CD4-positive, alpha-beta T cell treated with Interleukin-2 at 100 ng/mL for 4 hours (primary cell): ENCODE measurements at regions not wholly inside any gene's neighbourhood (a gene's known extent, or its start where the extent isn't known, plus 50 kb on each side); places are given as distances from the start of the nearest gene placed in this dataset.
"Not testable (repeated sequence)": the region's sequence is repeated elsewhere in the genome, so short reads cannot be mapped to it uniquely, and the experiment has no call there.

ENCODE experiments used
- DNase-seq: peaks from one replicate; pipeline ENCODE4 v3.0.0-alpha.2; 2020; ENCODE audit warnings: low spot score

DNA sequence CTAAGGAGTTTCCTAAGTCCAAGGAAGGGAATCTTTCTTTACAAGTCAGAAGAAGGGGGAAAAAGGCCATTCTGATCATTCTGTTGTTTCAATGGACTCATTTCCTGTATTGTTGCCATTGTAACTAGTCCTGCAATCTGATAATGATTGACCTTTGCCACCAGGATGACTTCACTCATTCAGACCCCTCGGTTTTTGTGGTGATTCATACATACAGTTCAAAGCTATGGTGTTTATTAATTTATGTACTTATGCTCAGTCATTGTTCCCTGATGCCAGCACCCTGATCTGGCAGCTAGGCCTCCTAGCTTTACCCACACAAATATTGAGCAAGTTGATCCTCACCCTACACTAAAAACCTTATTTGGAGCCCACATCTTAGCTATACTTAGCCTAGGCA, 57.6 kb upstream of the ZNF519 start:
- no peak for DNase-seq

DNA sequence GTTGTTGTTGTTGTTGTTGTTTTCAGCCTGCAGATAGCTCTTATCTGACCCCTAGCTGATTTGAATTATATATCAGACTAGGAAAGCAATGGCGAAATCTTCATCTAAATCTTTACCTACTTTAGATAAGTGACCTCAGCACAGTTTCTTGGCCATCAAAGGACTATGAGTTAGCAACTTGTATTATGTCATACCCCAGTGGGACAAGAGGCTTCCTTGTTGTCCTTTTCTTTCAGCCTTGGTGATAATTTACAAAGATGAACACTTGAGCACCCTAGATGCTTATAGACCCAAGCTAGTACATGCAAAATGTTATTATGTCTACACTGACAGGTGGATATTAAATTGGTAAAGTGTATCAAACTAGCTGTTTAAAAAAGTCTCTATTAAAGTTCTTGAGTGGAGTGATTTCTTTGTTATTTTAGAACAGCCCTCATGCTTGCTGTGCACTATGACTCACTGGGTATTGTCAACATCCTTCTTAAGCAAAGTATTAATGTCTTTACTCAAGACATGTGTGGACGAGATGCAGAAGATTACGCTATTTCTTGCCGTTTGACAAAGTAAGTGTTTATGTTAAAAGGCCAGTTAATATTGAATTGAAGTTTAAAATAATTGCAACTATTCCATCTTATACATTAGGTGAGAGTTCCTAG, 56.6 kb upstream of the ZNF519 start:
- DNase-seq: not testable (repeated sequence)
